ENCODE measurements at regions not wholly inside any gene's neighbourhood (a gene's known extent, or its start where the extent isn't known, plus 50 kb on each side); places are given as distances from the start of the nearest gene placed in this dataset.

- TF ChIP-seq, protein P1, sequence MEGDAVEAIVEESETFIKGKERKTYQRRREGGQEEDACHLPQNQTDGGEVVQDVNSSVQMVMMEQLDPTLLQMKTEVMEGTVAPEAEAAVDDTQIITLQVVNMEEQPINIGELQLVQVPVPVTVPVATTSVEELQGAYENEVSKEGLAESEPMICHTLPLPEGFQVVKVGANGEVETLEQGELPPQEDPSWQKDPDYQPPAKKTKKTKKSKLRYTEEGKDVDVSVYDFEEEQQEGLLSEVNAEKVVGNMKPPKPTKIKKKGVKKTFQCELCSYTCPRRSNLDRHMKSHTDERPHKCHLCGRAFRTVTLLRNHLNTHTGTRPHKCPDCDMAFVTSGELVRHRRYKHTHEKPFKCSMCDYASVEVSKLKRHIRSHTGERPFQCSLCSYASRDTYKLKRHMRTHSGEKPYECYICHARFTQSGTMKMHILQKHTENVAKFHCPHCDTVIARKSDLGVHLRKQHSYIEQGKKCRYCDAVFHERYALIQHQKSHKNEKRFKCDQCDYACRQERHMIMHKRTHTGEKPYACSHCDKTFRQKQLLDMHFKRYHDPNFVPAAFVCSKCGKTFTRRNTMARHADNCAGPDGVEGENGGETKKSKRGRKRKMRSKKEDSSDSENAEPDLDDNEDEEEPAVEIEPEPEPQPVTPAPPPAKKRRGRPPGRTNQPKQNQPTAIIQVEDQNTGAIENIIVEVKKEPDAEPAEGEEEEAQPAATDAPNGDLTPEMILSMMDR (IDR thresholded peaks at IDR 0.05), result no peak
- TF ChIP-seq EZH2 (IDR thresholded peaks at IDR 0.05; ENCODE audit: borderline replicate concordance, insufficient read depth, low read depth, low read length, poor library complexity, severe bottlenecking), result no peak
These were observed 223.8 kb upstream of the SPRED2 start for GRCh38 chr2:65656160-65656718.

Data from B cell (primary cell).